Caco-2 (cell line): ENCODE measurements at regions not wholly inside any gene's neighbourhood (a gene's known extent, or its start where the extent isn't known, plus 50 kb on each side); places are given as distances from the start of the nearest gene placed in this dataset.

Experiments used
- BruUV-seq: library from RNA; stranded (reverse); fragments of 400-500 nt; replicated peaks from 2 replicates; lab custom pipeline; 2021; lab: Mats Ljungman, UMichigan
- CTCF ChIA-PET: fragments of 300-600 bp; sonication (Branson Sonifier 250); formaldehyde crosslinking; loops from one replicate; lab custom pipeline; 2022; ENCODE audit warnings: antibody characterized with exemption; lab: Charles Lee
- POLR2A ChIA-PET: fragments of 300-600 bp; sonication (Branson Sonifier 250); formaldehyde crosslinking; loops from one replicate; lab custom pipeline; 2022; ENCODE audit warnings: antibody characterized with exemption; lab: Charles Lee
- DNase-seq, 2 experiments: peaks; one replicate each; pipeline versions ENCODE4 v3.0.0 to v3.0.0-alpha.2; 2020 to 2022
- H3K27me3 ChIP-seq: replicated peaks from 2 replicates; pipeline ENCODE4 v1.6.0; 2011; ENCODE audit warnings: low read length; ENCODE audit not compliant: control insufficient read depth, insufficient read depth
- H3K36me3 ChIP-seq: 2 replicates; pipeline ENCODE4 v1.5.1; 2011; ENCODE audit warnings: low read length; ENCODE audit not compliant: control insufficient read depth, insufficient read depth
- H3K4me1 ChIP-seq: fragments of 250-450 bp; sonication (Bioruptor Pico); 2 replicates; pipeline ENCODE4 v1.5.1; 2020; ENCODE audit warnings: mild to moderate bottlenecking
- H3K4me3 ChIP-seq: 2 replicates; pipeline ENCODE4 v1.5.1; 2011; ENCODE audit warnings: low read depth, mild to moderate bottlenecking, control low read depth, low read length
- H3K9me3 ChIP-seq: fragments of 250-450 bp; sonication (Bioruptor Pico); 2 replicates; pipeline ENCODE4 v1.5.1; 2020; ENCODE audit warnings: mild to moderate bottlenecking, moderate library complexity
- H3K27ac Mint-ChIP-seq: one replicate; pipeline ENCODE4 v1.8.0; 2022; ENCODE audit warnings: mixed read lengths; ENCODE audit not compliant: unreplicated experiment
- H3K27me3 Mint-ChIP-seq: one replicate; pipeline ENCODE4 v1.8.0; 2022; ENCODE audit warnings: mixed read lengths; ENCODE audit not compliant: insufficient read depth, unreplicated experiment
- H3K36me3 Mint-ChIP-seq: one replicate; pipeline ENCODE4 v1.8.0; 2022; ENCODE audit warnings: mild to moderate bottlenecking, mixed read lengths; ENCODE audit not compliant: insufficient read depth, unreplicated experiment
- H3K4me1 Mint-ChIP-seq: one replicate; pipeline ENCODE4 v1.8.0; 2022; ENCODE audit warnings: low read depth, mixed read lengths; ENCODE audit not compliant: unreplicated experiment
- H3K4me3 Mint-ChIP-seq: one replicate; pipeline ENCODE4 v1.8.0; 2022; ENCODE audit warnings: mild to moderate bottlenecking, moderate library complexity, mixed read lengths; ENCODE audit not compliant: unreplicated experiment
- H3K9me3 Mint-ChIP-seq: one replicate; pipeline ENCODE4 v1.8.0; 2022; ENCODE audit warnings: mixed read lengths; ENCODE audit not compliant: unreplicated experiment
- intact Hi-C: fragments of 100-400 bp; cut with micrococcal nuclease; formaldehyde crosslinking; loops from one replicate; pipeline ENCODE4 v1.10.0; 2022; ENCODE audit not compliant: unreplicated experiment
- TF ChIP-seq, protein P1 (sequence below), 2 experiments: fragments of 200-600 bp in 1 of 2; IDR thresholded peaks; 1 replicate in 1 of 2; 2 replicates in 1 of 2; pipeline versions ENCODE4 v1.5.1 to v1.8.0; 2011 to 2022; ENCODE audit warnings: antibody characterized with exemption in 1 of 2, control low read depth in 1 of 2, inconsistent platforms in 1 of 2, low read depth in 1 of 2, low read length in 1 of 2, mild to moderate bottlenecking in 1 of 2, moderate library complexity in 1 of 2; ENCODE audit not compliant: insufficient read depth in 1 of 2, severe bottlenecking in 1 of 2, unreplicated experiment in 1 of 2

DNA sequence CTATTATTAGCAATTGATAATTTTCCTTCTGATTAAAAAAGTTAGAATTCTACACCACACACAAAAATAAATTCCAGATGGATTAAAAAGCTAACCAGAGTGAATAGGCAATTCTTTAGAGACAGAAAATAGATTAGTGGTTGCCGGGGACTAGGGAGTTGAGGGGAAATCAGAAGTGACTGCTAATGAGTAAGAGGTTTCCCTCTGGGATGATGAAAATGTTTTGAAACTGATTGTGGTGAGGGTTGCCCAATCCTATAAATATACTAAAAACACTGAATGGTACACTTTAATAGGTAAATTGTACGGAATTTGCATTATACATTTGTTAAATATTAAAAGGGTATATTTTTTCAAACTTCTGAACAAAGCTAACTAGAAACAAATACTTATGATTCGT lies 214.9 kb downstream of the GPAM start:
- Histone ChIP-seq H3K36me3 (no peaks in the 10 kb centered on the region), H3K27me3 (no peaks in the 10 kb centered on the region), H3K4me3 (no peak overlapping the region), H3K4me1 (no peaks in the 10 kb centered on the region), H3K9me3 (no peaks in the 10 kb centered on the region)
- DNase-seq = no peak
- ChIA-PET POLR2A (no interaction called here), CTCF (no interaction called here)
- H3K27ac Mint-ChIP-seq = no peak overlapping the region
- no peak overlapping the region for H3K4me3 Mint-ChIP-seq
- H3K27me3 Mint-ChIP-seq = peaks cover 17% of the 10 kb centered on the region
- no peaks in the 10 kb centered on the region for H3K4me1 Mint-ChIP-seq
- no TSS peak for BruUV-seq
- H3K36me3 Mint-ChIP-seq = no peaks in the 10 kb centered on the region
- intact Hi-C loops = no loop called here
- TF ChIP-seq, protein P1, sequence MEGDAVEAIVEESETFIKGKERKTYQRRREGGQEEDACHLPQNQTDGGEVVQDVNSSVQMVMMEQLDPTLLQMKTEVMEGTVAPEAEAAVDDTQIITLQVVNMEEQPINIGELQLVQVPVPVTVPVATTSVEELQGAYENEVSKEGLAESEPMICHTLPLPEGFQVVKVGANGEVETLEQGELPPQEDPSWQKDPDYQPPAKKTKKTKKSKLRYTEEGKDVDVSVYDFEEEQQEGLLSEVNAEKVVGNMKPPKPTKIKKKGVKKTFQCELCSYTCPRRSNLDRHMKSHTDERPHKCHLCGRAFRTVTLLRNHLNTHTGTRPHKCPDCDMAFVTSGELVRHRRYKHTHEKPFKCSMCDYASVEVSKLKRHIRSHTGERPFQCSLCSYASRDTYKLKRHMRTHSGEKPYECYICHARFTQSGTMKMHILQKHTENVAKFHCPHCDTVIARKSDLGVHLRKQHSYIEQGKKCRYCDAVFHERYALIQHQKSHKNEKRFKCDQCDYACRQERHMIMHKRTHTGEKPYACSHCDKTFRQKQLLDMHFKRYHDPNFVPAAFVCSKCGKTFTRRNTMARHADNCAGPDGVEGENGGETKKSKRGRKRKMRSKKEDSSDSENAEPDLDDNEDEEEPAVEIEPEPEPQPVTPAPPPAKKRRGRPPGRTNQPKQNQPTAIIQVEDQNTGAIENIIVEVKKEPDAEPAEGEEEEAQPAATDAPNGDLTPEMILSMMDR (IDR thresholded peaks at IDR 0.05; ENCODE audit: insufficient read depth in 1 of 2, low read depth in 1 of 2, low read length in 1 of 2, severe bottlenecking in 1 of 2, unreplicated experiment in 1 of 2) = no peak
- peaks cover 7% of the 10 kb centered on the region for H3K9me3 Mint-ChIP-seq

DNA sequence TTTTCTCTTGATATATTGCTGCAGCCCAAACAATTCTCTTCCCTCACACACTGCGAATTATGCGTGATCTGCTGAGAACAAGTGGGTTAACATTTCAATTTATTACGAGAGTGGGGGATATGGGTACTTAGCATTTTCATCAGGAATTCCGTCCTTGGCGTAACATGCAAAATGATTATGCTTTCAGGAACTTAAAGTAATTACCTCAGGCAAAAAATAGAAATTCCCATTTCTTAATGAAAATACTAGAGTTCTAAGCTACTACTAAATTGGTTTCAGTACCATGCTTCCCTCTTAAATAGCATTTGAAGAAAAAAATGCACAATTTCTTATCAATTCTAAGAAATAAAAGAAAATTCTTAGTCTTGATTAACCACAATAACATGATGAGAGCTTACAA lies 213.5 kb downstream of the GPAM start:
- H3K27me3 Mint-ChIP-seq = peaks cover 17% of the 10 kb centered on the region
- Histone ChIP-seq H3K27me3 (no peaks in the 10 kb centered on the region), H3K9me3 (no peaks in the 10 kb centered on the region), H3K4me1 (no peaks in the 10 kb centered on the region), H3K4me3 (no peak overlapping the region), H3K36me3 (no peaks in the 10 kb centered on the region)
- intact Hi-C loops = no loop called here
- TF ChIP-seq, protein P1 (IDR thresholded peaks at IDR 0.05; ENCODE audit: insufficient read depth in 1 of 2, low read depth in 1 of 2, low read length in 1 of 2, severe bottlenecking in 1 of 2, unreplicated experiment in 1 of 2) = no peak
- H3K4me3 Mint-ChIP-seq = no peak overlapping the region
- no peak for DNase-seq
- peaks cover 7% of the 10 kb centered on the region for H3K9me3 Mint-ChIP-seq
- H3K36me3 Mint-ChIP-seq = no peaks in the 10 kb centered on the region
- BruUV-seq = no TSS peak
- CTCF ChIA-PET = interaction anchor here (0.6 kb wide), 1 partner anchor 19 kb away, joined by 5 read pairs; no protein-coding TSS in a partner anchor
- POLR2A ChIA-PET = no interaction called here
- H3K27ac Mint-ChIP-seq = no peak overlapping the region
- no peaks in the 10 kb centered on the region for H3K4me1 Mint-ChIP-seq

DNA sequence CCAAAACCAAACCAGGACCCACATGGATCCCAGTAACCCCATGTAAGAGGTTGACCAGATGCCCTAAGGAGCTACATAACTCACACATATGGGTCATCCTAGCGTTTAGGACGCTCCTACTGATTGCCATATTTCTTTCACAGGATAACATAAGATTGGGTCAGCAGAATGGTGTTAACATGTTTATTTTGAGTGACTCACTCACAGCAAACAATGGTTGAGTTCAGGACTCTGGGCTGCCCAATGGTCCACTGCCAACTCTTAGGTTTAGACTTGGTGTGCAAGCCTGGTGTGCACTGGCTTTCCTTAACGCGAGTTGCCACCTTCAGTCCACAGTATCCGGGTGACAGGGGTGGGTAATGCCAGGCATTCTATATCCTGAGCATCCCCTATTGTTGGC lies 211.5 kb downstream of the GPAM start:
- ChIA-PET POLR2A (no interaction called here), CTCF (no interaction called here)
- no peak overlapping the region for H3K4me3 ChIP-seq
- TF ChIP-seq, protein P1 (IDR thresholded peaks at IDR 0.05; ENCODE audit: insufficient read depth in 1 of 2, low read depth in 1 of 2, low read length in 1 of 2, severe bottlenecking in 1 of 2, unreplicated experiment in 1 of 2) = no peak
- no peaks in the 10 kb centered on the region; the same call in 1 of the 2 replicates for H3K27me3 ChIP-seq
- no peaks in the 10 kb centered on the region for H3K36me3 Mint-ChIP-seq
- no peak overlapping the region for H3K27ac Mint-ChIP-seq
- no peaks in the 10 kb centered on the region for H3K36me3 ChIP-seq
- peaks cover 6% of the 10 kb centered on the region for H3K27me3 Mint-ChIP-seq
- no peaks in the 10 kb centered on the region for H3K4me1 Mint-ChIP-seq
- no peaks in the 10 kb centered on the region for H3K4me1 ChIP-seq
- no peak overlapping the region for H3K4me3 Mint-ChIP-seq
- H3K9me3 Mint-ChIP-seq = no peaks in the 10 kb centered on the region
- intact Hi-C loops = no loop called here
- H3K9me3 ChIP-seq = no peaks in the 10 kb centered on the region
- BruUV-seq = no TSS peak
- DNase-seq = no peak
